ENCODE measurements at regions not wholly inside any gene's neighbourhood (a gene's known extent, or its start where the extent isn't known, plus 50 kb on each side); places are given as distances from the start of the nearest gene placed in this dataset.

DNA sequence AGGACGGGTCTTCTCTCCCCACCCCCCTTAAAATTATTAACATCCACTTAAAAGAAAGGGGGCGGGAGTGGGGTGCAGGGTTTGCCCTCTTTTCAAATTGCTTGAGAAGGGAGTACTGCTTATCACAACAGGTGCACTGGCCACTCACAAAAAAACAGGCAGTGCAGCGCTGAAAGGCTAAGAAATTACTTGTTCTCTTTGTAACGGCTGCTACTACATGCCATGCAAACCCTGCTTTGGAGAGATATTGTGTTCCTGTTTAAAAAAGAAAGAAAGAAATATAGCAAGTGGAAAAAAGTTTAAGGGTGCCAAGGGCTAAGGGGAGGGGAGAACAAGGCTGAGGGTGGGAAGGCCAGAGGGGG is 312.7 kb upstream of the JARID2 start:
- Histone ChIP-seq H4K20me1 (ENCODE audit: insufficient read depth, low read length) (no peaks in the 10 kb centered on the region), H3K4me3 (ENCODE audit: insufficient read depth, low read length) (no peak overlapping the region), H2AFZ (ENCODE audit: low read length) (no peak overlapping the region), H3K9me3 (ENCODE audit: low read depth, low read length) (no peaks in the 10 kb centered on the region), H3K4me2 (ENCODE audit: insufficient read depth, low read length) (no peak overlapping the region), H3K79me2 (ENCODE audit: insufficient read depth, low read length) (no peaks in the 10 kb centered on the region), H3K4me1 (ENCODE audit: insufficient read depth, low read length) (no peaks in the 10 kb centered on the region), H3K27me3 (ENCODE audit: insufficient read depth, low read length) (no peaks in the 10 kb centered on the region), H3K27ac (ENCODE audit: low read depth, low read length) (no peak overlapping the region), H3K36me3 (ENCODE audit: insufficient read depth, low read length) (no peaks in the 10 kb centered on the region)
- TF ChIP-seq, protein P1, sequence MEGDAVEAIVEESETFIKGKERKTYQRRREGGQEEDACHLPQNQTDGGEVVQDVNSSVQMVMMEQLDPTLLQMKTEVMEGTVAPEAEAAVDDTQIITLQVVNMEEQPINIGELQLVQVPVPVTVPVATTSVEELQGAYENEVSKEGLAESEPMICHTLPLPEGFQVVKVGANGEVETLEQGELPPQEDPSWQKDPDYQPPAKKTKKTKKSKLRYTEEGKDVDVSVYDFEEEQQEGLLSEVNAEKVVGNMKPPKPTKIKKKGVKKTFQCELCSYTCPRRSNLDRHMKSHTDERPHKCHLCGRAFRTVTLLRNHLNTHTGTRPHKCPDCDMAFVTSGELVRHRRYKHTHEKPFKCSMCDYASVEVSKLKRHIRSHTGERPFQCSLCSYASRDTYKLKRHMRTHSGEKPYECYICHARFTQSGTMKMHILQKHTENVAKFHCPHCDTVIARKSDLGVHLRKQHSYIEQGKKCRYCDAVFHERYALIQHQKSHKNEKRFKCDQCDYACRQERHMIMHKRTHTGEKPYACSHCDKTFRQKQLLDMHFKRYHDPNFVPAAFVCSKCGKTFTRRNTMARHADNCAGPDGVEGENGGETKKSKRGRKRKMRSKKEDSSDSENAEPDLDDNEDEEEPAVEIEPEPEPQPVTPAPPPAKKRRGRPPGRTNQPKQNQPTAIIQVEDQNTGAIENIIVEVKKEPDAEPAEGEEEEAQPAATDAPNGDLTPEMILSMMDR (IDR thresholded peaks at IDR 0.05; ENCODE audit: extremely low read depth, low read depth, low read length): no peak
- no peak for DNase-seq (ENCODE audit: insufficient read length, low spot score, missing footprints)

- Histone ChIP-seq H4K20me1 (ENCODE audit: insufficient read depth, low read length) (no peaks in the 10 kb centered on the region), H3K9me3 (ENCODE audit: low read depth, low read length) (no peaks in the 10 kb centered on the region), H3K79me2 (ENCODE audit: insufficient read depth, low read length) (no peaks in the 10 kb centered on the region), H2AFZ (ENCODE audit: low read length) (no peak overlapping the region), H3K27me3 (ENCODE audit: insufficient read depth, low read length) (no peaks in the 10 kb centered on the region), H3K4me2 (ENCODE audit: insufficient read depth, low read length) (no peak overlapping the region), H3K4me3 (ENCODE audit: insufficient read depth, low read length) (no peak overlapping the region), H3K4me1 (ENCODE audit: insufficient read depth, low read length) (no peaks in the 10 kb centered on the region), H3K27ac (ENCODE audit: low read depth, low read length) (no peak overlapping the region), H3K36me3 (ENCODE audit: insufficient read depth, low read length) (no peaks in the 10 kb centered on the region)
- TF ChIP-seq, protein P1 (IDR thresholded peaks at IDR 0.05; ENCODE audit: extremely low read depth, low read depth, low read length): no peak
- no peak for DNase-seq (ENCODE audit: insufficient read length, low spot score, missing footprints)
Observed at GRCh38 chr6:14934013-14934412, 311.9 kb upstream of the JARID2 start.

DNA sequence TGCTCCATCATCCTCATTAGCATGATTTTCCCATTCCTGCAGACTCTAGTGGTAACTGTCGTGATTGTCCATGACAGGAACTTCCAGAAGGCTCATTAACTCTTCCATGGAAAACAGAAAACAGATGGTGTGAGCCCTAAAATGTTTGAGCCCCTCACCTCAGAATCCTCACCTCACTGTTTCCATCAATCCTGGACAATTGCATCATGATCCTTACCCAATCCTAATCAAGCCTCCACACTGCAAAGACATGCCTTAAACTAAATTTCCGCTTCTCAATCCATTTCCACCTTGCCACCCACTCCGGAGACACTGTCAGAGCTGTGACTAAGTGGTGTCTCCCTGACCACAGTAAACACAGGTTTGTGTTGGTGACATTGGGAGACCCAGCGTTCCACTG is 311.0 kb upstream of the JARID2 start:
- no peak overlapping the region for H2AFZ ChIP-seq (ENCODE audit: low read length)
- H3K4me3 ChIP-seq (ENCODE audit: insufficient read depth, low read length): no peak overlapping the region
- no peak for DNase-seq (ENCODE audit: insufficient read length, low spot score, missing footprints)
- H3K27ac ChIP-seq (ENCODE audit: low read depth, low read length): no peak overlapping the region
- no peaks in the 10 kb centered on the region for H3K27me3 ChIP-seq (ENCODE audit: insufficient read depth, low read length)
- TF ChIP-seq, protein P1 (IDR thresholded peaks at IDR 0.05; ENCODE audit: extremely low read depth, low read depth, low read length): no peak
- H3K4me1 ChIP-seq (ENCODE audit: insufficient read depth, low read length): no peaks in the 10 kb centered on the region
- H4K20me1 ChIP-seq (ENCODE audit: insufficient read depth, low read length): no peaks in the 10 kb centered on the region
- H3K4me2 ChIP-seq (ENCODE audit: insufficient read depth, low read length): no peak overlapping the region
- no peaks in the 10 kb centered on the region for H3K79me2 ChIP-seq (ENCODE audit: insufficient read depth, low read length)
- no peaks in the 10 kb centered on the region for H3K36me3 ChIP-seq (ENCODE audit: insufficient read depth, low read length)
- H3K9me3 ChIP-seq (ENCODE audit: low read depth, low read length): no peaks in the 10 kb centered on the region

- no peaks in the 10 kb centered on the region for H3K9me3 ChIP-seq (ENCODE audit: low read depth, low read length)
- DNase-seq (ENCODE audit: insufficient read length, low spot score, missing footprints): no peak
- no peak overlapping the region for H3K4me3 ChIP-seq (ENCODE audit: insufficient read depth, low read length)
- no peaks in the 10 kb centered on the region for H3K36me3 ChIP-seq (ENCODE audit: insufficient read depth, low read length)
- TF ChIP-seq, protein P1 (IDR thresholded peaks at IDR 0.05; ENCODE audit: extremely low read depth, low read depth, low read length): no peak
- H4K20me1 ChIP-seq (ENCODE audit: insufficient read depth, low read length): no peaks in the 10 kb centered on the region
- H3K27ac ChIP-seq (ENCODE audit: low read depth, low read length): no peak overlapping the region
- H3K4me1 ChIP-seq (ENCODE audit: insufficient read depth, low read length): no peaks in the 10 kb centered on the region
- H3K79me2 ChIP-seq (ENCODE audit: insufficient read depth, low read length): no peaks in the 10 kb centered on the region
- H3K27me3 ChIP-seq (ENCODE audit: insufficient read depth, low read length): no peaks in the 10 kb centered on the region
- no peak overlapping the region for H2AFZ ChIP-seq (ENCODE audit: low read length)
- no peak overlapping the region for H3K4me2 ChIP-seq (ENCODE audit: insufficient read depth, low read length)
Observed at GRCh38 chr6:14936861-14937260, 309.0 kb upstream of the JARID2 start.
